Activated T-helper 2 cell treated with anti-CD3 and anti-CD28 coated beads, Interferon-gamma antibody, Interleukin-2, Interleukin-4, amounts not matched to agents 10 μg/mL and 5 μg/mL and 100 μg/mL, durations not matched to agents 14 hours and 24 hours and 36 hours (primary cell): ENCODE measurements at regions not wholly inside any gene's neighbourhood (a gene's known extent, or its start where the extent isn't known, plus 50 kb on each side); places are given as distances from the start of the nearest gene placed in this dataset.
"Not testable (repeated sequence)": the region's sequence is repeated elsewhere in the genome, so short reads cannot be mapped to it uniquely, and the experiment has no call there.

Source experiments
- DNase-seq: peaks from one replicate; pipeline ENCODE4 v3.0.0; 2021; ENCODE audit warnings: low spot score
- H3K27ac Mint-ChIP-seq: one replicate; pipeline ENCODE4 v1.8.0; 2021; ENCODE audit warnings: mixed read lengths
- H3K27me3 Mint-ChIP-seq: one replicate; pipeline ENCODE4 v1.8.0; 2021; ENCODE audit warnings: low read depth, mixed read lengths
- H3K36me3 Mint-ChIP-seq: one replicate; pipeline ENCODE4 v1.8.0; 2021; ENCODE audit warnings: low read depth, mixed read lengths
- H3K4me1 Mint-ChIP-seq: one replicate; pipeline ENCODE4 v1.8.0; 2021; ENCODE audit warnings: low read depth, mixed read lengths
- H3K4me3 Mint-ChIP-seq: one replicate; pipeline ENCODE4 v1.8.0; 2021; ENCODE audit warnings: low read depth, mild to moderate bottlenecking, moderate library complexity, mixed read lengths
- H3K9me3 Mint-ChIP-seq: one replicate; pipeline ENCODE4 v1.8.0; 2021; ENCODE audit warnings: mixed read lengths
- intact Hi-C: fragments of 100-400 bp; cut with micrococcal nuclease; formaldehyde crosslinking; loops from one replicate; pipeline ENCODE4 v1.15.1; 2023

DNA sequence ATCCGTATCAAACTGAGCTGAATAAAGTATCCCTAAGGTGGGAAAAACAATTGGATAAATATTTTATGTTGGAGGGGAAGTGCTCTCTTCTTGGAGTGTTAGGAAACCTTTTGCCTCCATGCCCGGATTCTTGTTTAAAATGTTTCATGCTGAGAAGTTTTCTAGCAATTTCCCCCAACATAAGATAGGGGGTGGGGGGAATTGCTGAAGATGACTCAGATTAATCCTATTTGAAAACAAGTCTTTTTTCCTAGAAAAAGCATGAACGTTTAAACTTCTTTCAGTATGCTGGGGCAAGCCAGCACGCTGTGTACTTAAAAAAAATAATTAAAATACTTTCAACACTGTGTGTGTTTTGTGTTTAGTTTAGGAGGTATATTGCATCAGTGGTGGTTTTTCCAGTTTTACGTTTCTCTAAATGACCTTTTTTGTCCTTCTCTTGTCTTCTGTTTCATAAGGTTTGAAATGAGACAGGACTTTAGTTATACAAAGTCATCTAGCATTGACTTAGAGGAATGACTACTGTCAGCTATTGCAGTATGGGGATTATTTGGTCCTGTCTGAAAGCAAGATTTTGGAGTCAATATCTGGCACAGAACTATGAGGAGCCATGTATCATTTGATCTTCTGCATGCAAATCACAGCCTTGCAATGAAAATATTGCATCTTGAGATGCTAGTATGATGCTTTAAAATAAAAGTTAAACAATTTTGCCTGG lies 295.9 kb downstream of the GATA3 start:
- peak overlapping the region; percentile 96 for H3K27ac Mint-ChIP-seq
- intact Hi-C loops: loop anchor here (1.0 kb wide), 4 partner anchors 10 to 25 kb away; no protein-coding TSS in a partner anchor
- peaks cover 3% of the 10 kb centered on the region for H3K9me3 Mint-ChIP-seq
- H3K36me3 Mint-ChIP-seq: peaks cover 72% of the 10 kb centered on the region
- peak overlapping the region; percentile 45 for H3K4me3 Mint-ChIP-seq
- H3K27me3 Mint-ChIP-seq: no peaks in the 10 kb centered on the region
- DNase-seq: no peak
- peaks cover 73% of the 10 kb centered on the region for H3K4me1 Mint-ChIP-seq

GRCh38 chr10:8352171-8353075 lies 297.9 kb downstream of the GATA3 start:
- no peak for DNase-seq
- Mint-ChIP-seq H3K4me3 (no peak overlapping the region), H3K27ac (peak overlapping the region; percentile 73), H3K36me3 (peaks cover 74% of the 10 kb centered on the region), H3K9me3 (peaks cover 3% of the 10 kb centered on the region), H3K4me1 (peaks cover 75% of the 10 kb centered on the region), H3K27me3 (no peaks in the 10 kb centered on the region)
- intact Hi-C loops: no loop called here

DNA sequence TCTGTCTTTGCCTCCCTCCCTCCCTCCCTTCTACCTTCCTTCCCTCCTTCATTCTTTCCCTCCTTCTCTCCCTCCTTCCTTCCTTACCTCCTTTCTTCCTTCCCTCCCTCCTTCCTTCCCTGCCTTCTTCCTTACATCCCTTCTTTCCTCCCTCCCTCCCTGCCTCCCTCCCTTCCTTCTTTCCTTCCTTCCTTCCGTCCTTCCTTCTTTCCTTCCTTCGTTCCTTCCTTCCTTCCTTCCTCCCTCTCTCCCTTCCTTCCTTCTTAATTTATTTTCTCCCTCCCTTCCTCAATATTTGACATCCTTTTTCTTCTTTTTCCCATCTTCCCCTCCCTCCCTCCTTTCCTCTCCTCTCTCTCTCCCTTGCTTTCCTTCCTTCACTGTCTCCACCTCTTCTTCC lies 301.8 kb downstream of the GATA3 start:
- Mint-ChIP-seq H3K4me1 (peaks cover 78% of the 10 kb centered on the region), H3K4me3 (peak overlapping the region; percentile 51), H3K36me3 (peaks cover 89% of the 10 kb centered on the region), H3K9me3 (peaks cover 12% of the 10 kb centered on the region), H3K27me3 (no peaks in the 10 kb centered on the region), H3K27ac (peak overlapping the region; percentile 87)
- no peak for DNase-seq
- intact Hi-C loops: no loop called here

DNA sequence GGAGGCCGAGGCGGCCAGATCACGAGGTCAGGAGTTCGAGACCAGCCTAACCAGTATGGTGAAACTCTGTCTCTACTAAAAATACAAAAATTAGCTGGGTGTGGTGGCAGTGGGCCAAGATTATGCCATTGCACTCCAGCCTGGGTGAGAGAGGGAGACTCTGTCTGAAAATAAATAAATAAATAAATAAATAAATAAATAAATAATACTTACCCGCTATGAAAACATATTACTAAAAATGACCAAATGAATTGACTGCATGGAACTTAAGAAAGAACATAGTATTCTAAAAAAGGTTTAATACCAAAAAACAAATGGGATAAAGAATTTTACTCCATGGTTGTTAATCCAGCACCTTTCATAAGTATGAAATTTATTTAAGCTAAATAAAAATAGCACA lies 305.0 kb downstream of the GATA3 start:
- peak overlapping the region; percentile 88 for H3K27ac Mint-ChIP-seq
- H3K36me3 Mint-ChIP-seq: peaks cover 83% of the 10 kb centered on the region
- peaks cover 16% of the 10 kb centered on the region for H3K9me3 Mint-ChIP-seq
- H3K4me1 Mint-ChIP-seq: peaks cover 83% of the 10 kb centered on the region
- intact Hi-C loops: no loop called here
- H3K4me3 Mint-ChIP-seq: peak overlapping the region; percentile 22
- no peaks in the 10 kb centered on the region for H3K27me3 Mint-ChIP-seq
- no peak for DNase-seq

DNA sequence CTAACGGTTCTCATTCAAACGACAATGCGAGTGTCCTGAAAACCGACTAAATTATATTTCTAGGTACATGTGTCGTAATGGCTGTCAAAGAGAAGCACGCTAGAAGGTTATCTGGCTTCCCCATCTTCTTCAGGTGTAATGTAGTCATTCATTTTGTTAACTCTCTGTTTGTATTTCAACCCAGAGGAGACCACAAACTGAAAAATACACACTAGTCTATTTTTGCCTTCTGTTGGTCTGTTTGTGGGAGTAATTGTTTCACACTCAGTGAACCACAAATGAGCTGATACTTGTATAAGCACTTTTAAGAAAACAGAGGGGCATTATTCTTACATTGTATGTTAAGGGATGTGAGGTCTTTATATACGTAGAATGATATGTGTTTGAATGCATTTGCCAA lies 305.9 kb downstream of the GATA3 start:
- Mint-ChIP-seq H3K27me3 (no peaks in the 10 kb centered on the region), H3K9me3 (peaks cover 16% of the 10 kb centered on the region), H3K27ac (peak overlapping the region; percentile 88), H3K4me3 (peak overlapping the region; percentile 70), H3K4me1 (peaks cover 79% of the 10 kb centered on the region), H3K36me3 (peaks cover 79% of the 10 kb centered on the region)
- peak; percentile 37 for DNase-seq
- intact Hi-C loops: loop anchor here (1.0 to 10.0 kb wide), 9 partner anchors 10 to 730 kb away; no protein-coding TSS in a partner anchor

DNA sequence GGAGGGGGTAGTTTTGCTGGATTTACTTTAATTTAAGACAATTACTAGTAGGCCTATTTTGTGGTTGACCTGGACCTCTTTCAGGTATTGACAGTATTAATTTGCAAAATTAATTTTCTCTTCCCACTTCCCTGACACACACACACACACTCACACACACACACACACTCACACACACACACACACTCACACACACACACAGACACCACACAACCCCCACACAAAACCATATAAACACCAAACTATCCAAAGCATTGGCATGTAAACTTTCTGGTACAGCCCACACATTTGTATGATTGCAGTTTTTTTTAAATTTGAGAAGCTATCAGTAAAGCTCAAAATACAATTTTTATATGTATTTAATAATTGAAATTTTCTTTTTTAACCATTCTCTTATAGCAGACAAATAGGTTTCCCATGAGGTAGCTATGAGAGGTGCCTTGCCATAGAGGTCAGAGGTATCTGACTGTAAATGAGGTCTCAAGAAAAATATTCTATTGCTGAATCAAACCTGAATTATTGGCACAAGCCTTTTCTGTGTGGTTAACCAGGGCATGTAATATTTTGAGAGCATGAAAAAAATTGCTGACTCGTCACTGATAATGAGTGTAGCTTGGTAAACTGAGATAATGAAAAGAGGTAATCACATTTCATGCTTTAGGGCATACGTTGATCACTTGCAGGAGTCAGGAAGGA lies 306.5 kb downstream of the GATA3 start:
- Mint-ChIP-seq H3K27me3 (no peaks in the 10 kb centered on the region), H3K4me1 (peaks cover 79% of the 10 kb centered on the region), H3K4me3 (peak overlapping the region; percentile 70), H3K9me3 (peaks cover 16% of the 10 kb centered on the region), H3K27ac (peak overlapping the region; percentile 88), H3K36me3 (peaks cover 80% of the 10 kb centered on the region)
- intact Hi-C loops: loop anchor here (1.0 to 10.0 kb wide), 11 partner anchors 11 to 730 kb away; no protein-coding TSS in a partner anchor
- DNase-seq: no peak

GRCh38 chr10:8361510-8361844 lies 307.0 kb downstream of the GATA3 start:
- no peak overlapping the region for H3K4me3 Mint-ChIP-seq
- intact Hi-C loops: loop anchor here (1.0 to 10.0 kb wide), 6 partner anchors 41 to 729 kb away; no protein-coding TSS in a partner anchor
- peaks cover 81% of the 10 kb centered on the region for H3K4me1 Mint-ChIP-seq

GRCh38 chr10:8365935-8366911 lies 311.7 kb downstream of the GATA3 start:
- no peaks in the 10 kb centered on the region for H3K27me3 Mint-ChIP-seq
- peaks cover 69% of the 10 kb centered on the region for H3K4me1 Mint-ChIP-seq
- intact Hi-C loops: loop anchor here (1.0 to 10.0 kb wide), 7 partner anchors 36 to 649 kb away; no protein-coding TSS in a partner anchor
- peaks cover 74% of the 10 kb centered on the region for H3K36me3 Mint-ChIP-seq
- H3K9me3 Mint-ChIP-seq: peaks cover 15% of the 10 kb centered on the region
- H3K27ac Mint-ChIP-seq: peak overlapping the region; percentile 98
- peak; percentile 46 for DNase-seq
- H3K4me3 Mint-ChIP-seq: peak overlapping the region; percentile 64

More at GRCh38 chr10:8361510-8361844, 307.0 kb downstream of the GATA3 start:
- peak overlapping the region; percentile 88 for H3K27ac Mint-ChIP-seq
- no peaks in the 10 kb centered on the region for H3K27me3 Mint-ChIP-seq
- peak; percentile 28 for DNase-seq
- H3K36me3 Mint-ChIP-seq: peaks cover 80% of the 10 kb centered on the region
- peaks cover 16% of the 10 kb centered on the region for H3K9me3 Mint-ChIP-seq

DNA sequence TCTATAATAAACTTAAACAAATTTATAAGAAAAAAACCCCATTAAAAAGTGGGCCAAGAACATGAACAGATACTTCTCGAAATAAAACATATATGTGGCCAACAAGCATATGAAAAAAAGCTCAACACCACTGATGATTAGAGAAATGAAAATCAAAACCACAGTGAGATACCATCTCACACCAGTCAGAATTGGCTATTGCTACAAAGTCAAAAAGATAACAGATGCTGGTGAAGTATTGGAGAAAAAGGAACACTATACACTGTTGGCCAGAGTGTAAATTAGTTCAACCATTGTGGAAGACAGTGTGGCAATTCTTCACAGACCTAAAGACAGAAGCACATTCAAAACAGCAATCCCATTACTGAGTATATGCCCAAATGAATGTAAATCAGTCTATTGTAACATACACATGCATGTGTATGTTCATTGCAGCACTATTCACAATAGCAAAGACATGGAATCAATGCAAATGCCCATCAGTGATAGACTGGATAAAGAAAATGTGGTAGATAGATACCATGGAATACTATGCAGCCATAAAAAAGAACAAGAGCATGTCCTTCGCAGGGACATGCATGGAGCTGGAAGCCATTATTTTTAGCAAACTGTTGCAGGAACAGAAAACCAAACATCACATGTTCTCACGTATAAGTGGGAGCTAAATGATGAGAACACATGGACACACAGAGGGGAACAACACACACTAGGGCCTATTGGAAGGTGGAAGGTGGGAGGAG lies 313.4 kb downstream of the GATA3 start:
- not testable (repeated sequence) for H3K4me3 Mint-ChIP-seq, DNase-seq, H3K27me3 Mint-ChIP-seq
- H3K9me3 Mint-ChIP-seq: peaks cover 20% of the 10 kb centered on the region
- peak overlapping the region; percentile 88 for H3K27ac Mint-ChIP-seq
- peaks cover 81% of the 10 kb centered on the region for H3K36me3 Mint-ChIP-seq
- peaks cover 63% of the 10 kb centered on the region for H3K4me1 Mint-ChIP-seq
- intact Hi-C loops: loop anchor here (2.0 to 10.0 kb wide), 3 partner anchors 207 to 647 kb away; no protein-coding TSS in a partner anchor

DNA sequence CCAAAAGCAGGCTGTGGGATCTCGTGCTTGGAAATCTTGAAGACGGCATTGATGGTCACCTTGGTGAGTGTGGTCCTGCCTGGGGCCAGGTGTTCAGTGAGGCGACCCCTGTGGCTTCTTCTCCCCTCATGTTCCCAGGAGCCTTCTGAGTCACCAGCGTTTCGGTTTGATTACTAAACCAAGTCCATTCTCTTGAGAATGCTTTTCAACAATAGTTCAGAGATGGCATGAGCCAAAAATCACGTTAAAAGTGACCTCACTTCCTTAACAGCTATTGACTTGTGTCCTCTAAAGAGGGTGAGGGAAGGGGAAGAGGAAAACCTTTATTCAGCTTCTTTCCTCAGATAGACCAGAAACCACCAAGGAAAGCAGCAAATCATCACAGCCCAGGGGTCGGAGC lies 315.2 kb downstream of the GATA3 start:
- Mint-ChIP-seq H3K27ac (peak overlapping the region; percentile 70), H3K9me3 (peaks cover 16% of the 10 kb centered on the region), H3K36me3 (peaks cover 81% of the 10 kb centered on the region), H3K4me1 (peaks cover 62% of the 10 kb centered on the region), H3K27me3 (no peaks in the 10 kb centered on the region), H3K4me3 (no peak overlapping the region)
- intact Hi-C loops: loop anchor here (10.0 kb wide), 2 partner anchors 205 to 645 kb away; no protein-coding TSS in a partner anchor
- DNase-seq: no peak

DNA sequence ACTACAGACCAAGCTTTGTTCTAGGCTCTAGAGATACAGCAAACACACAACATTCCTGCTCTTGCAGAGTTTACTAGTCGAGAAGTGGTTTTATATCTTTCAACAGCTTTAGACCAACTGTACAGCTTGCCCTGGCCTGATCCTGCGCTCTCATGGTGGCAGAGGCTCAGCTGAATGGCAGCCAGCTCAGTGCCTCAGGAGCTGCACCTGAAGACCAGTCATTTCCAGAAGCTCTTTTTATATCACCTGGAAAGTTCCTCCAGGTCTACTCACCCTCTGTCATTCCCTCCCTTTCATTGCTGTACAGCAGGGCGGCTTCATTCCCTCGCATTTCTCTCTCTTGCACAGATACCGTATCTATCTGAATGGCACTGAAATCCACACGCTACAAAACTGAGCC lies 319.8 kb downstream of the GATA3 start:
- Mint-ChIP-seq H3K27ac (no peak overlapping the region), H3K4me3 (no peak overlapping the region), H3K36me3 (peaks cover 86% of the 10 kb centered on the region), H3K27me3 (no peaks in the 10 kb centered on the region), H3K9me3 (peaks cover 6% of the 10 kb centered on the region), H3K4me1 (peaks cover 54% of the 10 kb centered on the region)
- intact Hi-C loops: no loop called here
- no peak for DNase-seq
